DMS53 (cell line): ENCODE measurements at regions not wholly inside any gene's neighbourhood (a gene's known extent, or its start where the extent isn't known, plus 50 kb on each side); places are given as distances from the start of the nearest gene placed in this dataset.

ENCODE experiments used
- DNase-seq: peaks from one replicate; lab custom pipeline; 2025; lab: John Stamatoyannopoulos, UW

DNA sequence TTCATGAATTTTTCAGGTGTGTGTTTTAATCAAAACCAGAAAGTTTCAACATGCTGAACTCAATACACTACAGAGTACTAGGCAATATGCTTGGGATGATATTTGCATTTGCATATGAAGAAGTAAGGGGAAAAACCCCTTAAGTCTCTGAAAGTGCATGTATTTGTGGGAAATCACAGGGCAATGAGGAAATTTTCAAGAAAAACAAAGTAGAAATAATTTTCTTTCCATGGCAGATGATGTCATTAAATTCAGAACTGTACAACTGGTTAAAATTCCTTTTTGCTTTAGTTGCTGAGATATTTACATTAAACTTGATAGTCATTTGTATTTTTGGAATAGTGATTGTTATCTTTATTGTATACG, 294.0 kb upstream of the TBC1D5 start:
- DNase-seq = no peak

- no peak for DNase-seq
Observed at GRCh38 chr3:18035641-18036449, 293.4 kb upstream of the TBC1D5 start.

DNA sequence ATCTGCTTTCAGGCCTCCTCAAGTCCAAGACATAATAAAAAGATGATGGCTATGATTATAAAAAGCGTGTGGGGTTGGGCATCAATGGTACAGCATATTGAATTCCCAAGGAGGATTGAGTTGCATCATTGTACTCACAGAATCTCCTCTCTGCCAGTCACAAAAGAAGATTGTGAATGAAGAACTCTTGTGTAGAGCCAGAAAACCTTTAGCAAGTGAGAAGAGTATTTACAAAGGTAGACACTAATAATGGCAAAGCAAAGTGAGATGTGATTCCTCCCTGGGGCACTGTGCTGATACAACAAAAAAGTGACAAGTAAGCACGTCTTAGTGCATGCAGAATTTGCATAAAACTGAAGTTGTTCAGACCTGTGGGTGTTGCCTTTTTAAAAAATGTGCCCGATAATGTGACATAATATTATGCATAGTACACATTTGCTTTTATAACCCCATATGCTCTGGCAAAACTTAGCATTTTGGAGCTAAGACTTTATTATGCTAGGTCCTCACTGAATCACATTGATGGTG, 291.2 kb upstream of the TBC1D5 start:
- no peak for DNase-seq

GRCh38 chr3:18030371-18030870, 288.0 kb upstream of the TBC1D5 start:
- DNase-seq = no peak

DNA sequence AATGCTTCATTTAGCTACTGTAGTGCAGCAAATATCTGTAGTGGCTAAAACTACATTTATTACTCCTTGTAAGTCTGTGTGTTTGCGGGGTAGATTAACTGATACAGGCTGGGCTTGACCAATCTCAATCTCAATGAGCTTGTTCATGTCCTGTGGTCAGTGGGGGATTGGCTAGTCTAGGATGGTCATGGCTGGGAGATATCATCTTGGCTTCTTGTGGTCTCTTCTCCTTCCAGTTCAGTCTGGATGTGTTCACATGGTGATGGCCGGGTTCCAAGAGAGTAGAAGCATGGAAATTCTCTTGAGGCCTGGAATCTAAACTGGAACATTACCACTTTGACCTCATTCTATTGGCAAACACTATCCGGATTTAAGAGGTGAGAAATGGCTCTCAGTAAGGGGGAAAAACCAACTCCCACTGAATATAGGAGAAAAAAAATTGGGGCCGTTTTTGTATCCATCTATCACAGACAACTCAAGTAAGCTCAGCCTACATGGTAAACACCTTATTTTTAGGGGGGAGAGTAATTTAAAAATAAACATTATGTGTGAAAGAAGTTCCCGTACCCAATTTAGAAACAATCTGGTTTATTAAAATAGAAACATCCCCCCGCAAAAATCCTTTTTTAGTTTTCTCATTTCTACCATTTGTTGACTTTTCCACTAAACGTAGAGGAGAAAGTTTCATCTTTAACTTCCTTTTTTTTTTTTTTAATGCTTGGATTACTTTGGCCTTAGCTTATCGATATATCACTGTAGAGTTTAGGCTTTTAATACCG, 284.9 kb upstream of the TBC1D5 start:
- no peak for DNase-seq

DNA sequence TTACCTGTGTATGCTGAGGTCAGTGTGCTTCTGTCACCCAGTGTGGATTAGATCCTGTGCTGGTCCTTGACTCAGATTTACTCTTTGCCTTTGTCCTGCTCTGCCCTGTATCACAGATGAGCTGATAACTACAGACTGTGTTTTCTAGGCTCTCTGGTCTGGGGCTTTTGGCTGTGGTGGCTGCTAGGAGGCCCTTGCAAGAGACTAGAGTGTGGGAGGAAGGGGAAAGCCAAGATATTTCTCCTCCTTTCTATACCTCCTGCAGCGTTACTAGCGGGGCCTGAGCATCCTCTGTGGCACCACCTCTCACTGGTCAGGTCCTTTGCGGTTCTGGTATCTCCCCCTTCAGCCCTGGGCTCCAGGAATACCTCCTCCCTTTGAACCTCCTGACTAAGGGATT, 282.3 kb upstream of the TBC1D5 start:
- no peak for DNase-seq

GRCh38 chr3:18019161-18019495, 276.7 kb upstream of the TBC1D5 start:
- no peak for DNase-seq

DNA sequence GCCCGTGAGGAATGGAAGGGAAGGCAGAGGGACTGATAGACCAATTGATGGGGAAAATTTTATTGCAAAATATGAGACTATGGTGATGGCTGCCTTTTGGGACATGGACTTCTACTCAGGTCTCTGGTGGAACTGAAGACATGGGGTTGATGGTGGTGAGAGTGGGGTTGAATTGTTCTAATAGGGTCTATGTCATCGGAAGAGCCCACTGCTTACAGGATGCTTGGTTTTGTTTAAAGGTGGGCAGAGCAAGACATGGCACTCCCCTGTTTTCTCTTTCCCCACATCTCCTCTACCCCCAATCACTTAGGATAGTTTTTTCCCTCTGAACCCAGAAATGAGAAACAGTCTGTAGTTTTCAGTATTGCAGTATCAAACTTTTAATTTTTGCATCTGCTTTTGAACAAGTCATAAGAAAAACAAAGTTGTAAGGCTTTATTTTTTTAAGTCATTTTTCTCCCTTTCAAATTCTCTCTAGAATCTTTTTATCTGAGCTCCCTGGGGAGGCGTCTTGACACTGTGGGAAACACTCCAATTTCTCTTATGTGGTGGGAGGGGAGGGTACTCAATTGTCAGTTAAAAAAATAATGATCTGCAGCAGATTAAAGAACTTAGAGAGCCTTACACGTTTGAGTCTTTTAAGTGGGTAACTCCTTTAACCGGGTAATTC, 276.2 kb upstream of the TBC1D5 start:
- DNase-seq = no peak

GRCh38 chr3:18016366-18016765, 273.9 kb upstream of the TBC1D5 start:
- DNase-seq = no peak

- no peak for DNase-seq
Observed at GRCh38 chr3:18012933-18013332, 270.5 kb upstream of the TBC1D5 start.

DNA sequence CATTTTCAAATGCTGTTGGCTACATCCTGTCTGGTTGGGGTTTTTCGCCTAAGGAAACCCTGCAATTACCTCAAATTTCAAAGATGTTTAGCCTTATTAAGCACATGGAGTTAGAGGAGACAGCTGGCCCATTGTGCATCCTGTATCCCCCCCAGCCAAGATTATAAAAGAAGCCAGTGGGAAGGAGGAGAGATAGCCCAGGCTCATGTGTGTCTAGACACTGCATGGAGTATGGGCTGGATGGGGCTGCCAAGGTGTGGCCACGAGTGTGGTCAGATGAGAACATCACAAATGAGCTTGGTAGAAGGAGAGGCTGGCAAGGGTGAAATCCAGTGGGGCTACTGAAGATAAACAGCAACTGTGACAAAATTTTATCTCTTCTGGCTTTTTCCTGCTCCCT, 270.0 kb upstream of the TBC1D5 start:
- no peak for DNase-seq

DNA sequence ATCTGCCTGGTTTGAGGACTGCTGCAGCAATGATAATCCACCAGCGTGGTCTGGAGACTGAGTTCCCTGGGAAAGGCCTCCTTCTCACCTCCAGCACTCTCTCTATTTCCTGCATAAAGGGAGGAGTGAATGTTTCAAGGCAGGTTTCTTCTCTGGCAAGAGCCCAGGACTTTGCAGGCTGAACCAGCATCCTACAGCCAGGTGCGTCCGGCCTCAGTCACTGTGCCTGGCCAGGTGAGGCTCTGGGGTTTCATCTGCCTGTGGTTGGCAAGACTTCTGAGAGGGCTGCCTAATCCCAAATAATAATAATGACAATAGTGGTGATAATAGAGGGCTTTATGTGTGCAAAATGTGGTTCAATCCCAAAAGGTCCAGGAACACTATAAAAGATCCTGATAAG, 269.0 kb upstream of the TBC1D5 start:
- DNase-seq = no peak

- no peak for DNase-seq
Observed at GRCh38 chr3:18010001-18010400, 267.6 kb upstream of the TBC1D5 start.

DNA sequence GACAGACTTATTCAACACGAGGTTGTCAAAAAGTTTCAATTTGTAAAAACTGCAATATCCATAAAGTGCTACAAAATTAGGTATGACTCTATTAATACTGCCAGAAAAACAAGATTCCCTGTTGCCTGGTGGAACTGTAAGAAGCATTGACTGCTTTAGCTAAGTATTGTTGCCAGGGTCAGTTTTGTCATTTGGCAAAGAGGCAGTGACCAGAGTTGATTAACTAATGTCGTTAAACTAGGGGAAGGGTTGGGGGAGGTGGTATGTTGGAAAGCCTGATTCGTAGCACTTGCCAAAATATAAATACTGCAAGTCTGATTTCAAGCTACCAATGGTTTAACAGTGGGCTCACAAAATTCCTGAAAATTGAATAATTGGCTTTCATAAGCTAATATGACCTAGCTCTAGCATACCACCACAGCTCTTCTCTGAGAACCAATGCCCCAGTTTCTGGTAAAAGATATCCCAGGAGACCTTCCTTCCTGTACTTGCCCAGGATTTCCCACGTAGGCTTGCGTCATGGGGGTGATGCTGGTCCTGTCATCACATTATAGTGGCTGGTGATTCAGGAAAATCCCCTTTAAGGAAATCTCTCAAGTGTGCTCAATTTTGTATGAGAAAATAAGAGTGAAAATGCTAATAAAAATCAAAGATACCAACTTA, 266.4 kb upstream of the TBC1D5 start:
- DNase-seq = no peak

DNA sequence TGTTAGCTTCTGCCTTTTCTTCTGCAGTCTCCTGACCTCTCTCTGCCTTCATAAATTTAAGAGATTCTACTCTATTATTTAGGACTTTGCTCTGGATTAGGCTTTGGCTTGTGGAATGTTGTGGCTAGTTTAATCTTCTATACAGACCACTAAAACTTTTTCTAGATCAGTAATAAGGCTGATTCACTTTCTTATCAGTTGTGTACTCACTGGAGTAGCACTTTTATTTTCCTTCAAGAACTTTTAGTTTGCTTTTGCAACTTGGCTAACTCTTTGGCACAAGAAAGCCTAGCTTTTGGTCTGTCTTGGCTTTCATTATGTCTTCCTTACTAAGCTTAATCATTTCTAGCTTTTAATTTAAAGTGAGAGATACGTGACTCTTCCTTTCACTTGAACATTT, 265.5 kb upstream of the TBC1D5 start:
- DNase-seq = no peak

DNA sequence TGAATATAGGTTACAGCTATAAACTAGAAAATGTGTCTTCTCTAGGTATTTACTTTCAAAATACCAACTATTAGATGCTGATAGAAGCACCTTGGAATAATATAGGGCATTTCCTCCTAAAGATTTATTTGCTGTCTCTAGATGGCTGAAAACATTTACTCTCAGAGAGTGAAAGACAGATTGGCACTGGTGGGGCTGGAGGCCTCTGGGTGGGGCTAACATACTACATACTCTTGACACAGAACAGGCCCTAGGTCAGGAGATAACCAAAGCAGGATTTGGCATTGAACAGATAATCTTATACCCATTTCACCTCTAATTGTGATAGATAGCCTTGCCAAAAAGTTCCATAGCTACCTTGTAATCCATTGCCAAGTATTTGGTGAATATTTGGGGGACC, 253.3 kb upstream of the TBC1D5 start:
- no peak for DNase-seq

DNA sequence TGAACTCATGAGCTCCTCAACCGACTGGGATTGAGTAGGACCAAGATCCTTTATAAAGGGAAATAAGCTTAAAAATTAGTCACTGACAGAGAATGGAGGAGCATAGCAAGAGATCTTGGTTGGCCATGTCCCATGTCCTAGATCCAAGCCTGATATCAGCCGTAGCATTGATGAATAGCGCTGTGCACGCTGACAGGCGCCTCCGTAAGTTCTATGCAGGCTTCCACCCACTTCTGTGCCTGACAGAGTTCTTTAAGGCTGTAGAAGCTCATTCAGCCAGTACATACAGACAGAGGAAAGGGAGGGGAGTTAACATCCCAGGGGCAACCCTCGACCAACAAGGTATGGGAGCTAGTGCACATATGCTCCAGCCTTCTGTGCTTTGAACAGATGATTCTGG, 251.7 kb upstream of the TBC1D5 start:
- no peak for DNase-seq

GRCh38 chr3:17990390-17990789, 248.0 kb upstream of the TBC1D5 start:
- DNase-seq = no peak

DNA sequence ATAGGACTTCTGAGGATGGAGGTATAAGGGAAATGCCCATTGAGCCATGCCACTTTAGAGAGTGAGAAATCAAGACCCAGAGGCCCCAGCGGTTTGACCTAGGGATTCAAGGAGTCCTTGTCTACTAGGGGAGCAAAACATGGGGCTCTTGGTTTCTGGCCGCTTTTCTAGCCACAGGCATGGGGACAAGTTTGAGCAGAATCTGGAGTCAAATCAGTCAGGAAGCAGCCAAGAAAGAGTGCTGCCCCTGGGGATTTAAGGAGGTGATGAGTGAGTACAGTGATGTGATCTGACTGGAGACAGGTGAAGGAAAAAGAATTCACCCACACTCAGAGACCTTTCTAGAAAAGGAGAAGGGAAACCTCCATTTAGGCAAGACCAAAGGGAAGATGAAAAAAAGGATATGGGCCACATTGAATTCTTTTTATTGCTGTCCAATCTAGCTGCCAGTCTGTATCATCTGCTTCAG, 244.0 kb upstream of the TBC1D5 start:
- DNase-seq = no peak

GRCh38 chr3:17985658-17986347, 243.4 kb upstream of the TBC1D5 start:
- DNase-seq = no peak

GRCh38 chr3:17983106-17983505, 240.7 kb upstream of the TBC1D5 start:
- DNase-seq = no peak
